ENCODE measurements at regions not wholly inside any gene's neighbourhood (a gene's known extent, or its start where the extent isn't known, plus 50 kb on each side); places are given as distances from the start of the nearest gene placed in this dataset.

DNA sequence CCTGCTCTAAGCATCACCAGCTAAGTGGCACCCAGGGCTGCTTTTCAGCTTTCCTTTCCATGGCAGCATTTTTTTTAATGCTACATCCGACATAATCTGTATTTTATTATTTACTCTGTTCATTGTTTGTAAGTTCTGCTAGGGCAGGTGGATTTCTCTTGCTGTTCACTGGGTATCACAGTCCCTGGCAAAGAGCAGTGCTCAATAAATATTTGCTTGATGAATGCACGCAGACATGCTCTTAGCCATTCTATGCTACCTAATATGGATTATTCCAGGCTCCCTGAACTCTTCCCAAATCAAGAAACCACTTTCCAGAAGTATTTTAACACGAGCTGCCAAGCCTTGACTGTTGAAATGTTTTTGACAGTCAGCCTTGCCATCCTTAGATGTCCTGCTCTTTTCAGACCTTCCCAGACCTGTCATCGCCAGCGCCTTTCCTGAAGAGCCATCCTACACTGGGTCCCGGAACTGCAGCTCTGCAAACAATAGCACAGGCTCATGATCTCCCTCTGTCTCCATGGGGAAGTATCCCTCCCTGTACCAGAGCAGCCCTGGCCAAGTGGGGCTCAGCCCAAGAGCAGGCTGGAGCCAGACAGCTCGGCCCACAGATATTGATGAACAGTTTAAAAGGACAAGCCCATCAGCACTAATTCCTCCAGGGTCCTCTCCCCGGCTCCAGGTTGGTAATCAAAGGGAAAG is 136.5 kb upstream of the CDH4 start:
- Mint-ChIP-seq H3K27me3 (no peaks in the 10 kb centered on the region), H3K9me3 (no peaks in the 10 kb centered on the region), H3K4me3 (no peak overlapping the region), H3K4me1 (peaks cover 2% of the 10 kb centered on the region), H3K36me3 (ENCODE audit: low read depth) (no peaks in the 10 kb centered on the region), H3K27ac (no peak overlapping the region)
- ChIA-PET CTCF (no interaction called here), POLR2A (no interaction called here)
- no peak for DNase-seq

DNA sequence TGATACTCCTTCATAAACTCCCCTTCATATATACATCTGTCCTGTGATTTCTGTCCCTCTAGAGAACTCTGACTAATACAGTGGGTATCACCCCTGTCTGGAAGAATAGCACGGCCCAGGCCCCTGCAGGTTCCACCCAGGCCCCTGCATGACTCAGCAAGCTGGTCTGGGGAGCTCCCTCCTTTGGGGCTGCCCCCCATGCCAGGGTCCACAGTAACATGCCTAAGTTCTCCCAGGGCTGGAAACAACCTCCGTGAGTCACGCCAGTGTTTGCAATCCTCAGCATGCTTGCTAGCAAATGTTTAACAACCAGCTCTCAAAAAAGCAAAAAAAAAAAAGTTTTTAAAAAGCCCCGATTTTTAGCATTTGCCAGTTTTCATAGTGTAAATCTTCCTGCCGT is 134.3 kb upstream of the CDH4 start:
- CTCF ChIA-PET = no interaction called here
- Mint-ChIP-seq H3K4me3 (no peak overlapping the region), H3K36me3 (ENCODE audit: low read depth) (no peaks in the 10 kb centered on the region), H3K27me3 (no peaks in the 10 kb centered on the region), H3K4me1 (peaks cover 4% of the 10 kb centered on the region), H3K27ac (no peak overlapping the region), H3K9me3 (no peaks in the 10 kb centered on the region)
- POLR2A ChIA-PET = no interaction called here
- no peak for DNase-seq

DNA sequence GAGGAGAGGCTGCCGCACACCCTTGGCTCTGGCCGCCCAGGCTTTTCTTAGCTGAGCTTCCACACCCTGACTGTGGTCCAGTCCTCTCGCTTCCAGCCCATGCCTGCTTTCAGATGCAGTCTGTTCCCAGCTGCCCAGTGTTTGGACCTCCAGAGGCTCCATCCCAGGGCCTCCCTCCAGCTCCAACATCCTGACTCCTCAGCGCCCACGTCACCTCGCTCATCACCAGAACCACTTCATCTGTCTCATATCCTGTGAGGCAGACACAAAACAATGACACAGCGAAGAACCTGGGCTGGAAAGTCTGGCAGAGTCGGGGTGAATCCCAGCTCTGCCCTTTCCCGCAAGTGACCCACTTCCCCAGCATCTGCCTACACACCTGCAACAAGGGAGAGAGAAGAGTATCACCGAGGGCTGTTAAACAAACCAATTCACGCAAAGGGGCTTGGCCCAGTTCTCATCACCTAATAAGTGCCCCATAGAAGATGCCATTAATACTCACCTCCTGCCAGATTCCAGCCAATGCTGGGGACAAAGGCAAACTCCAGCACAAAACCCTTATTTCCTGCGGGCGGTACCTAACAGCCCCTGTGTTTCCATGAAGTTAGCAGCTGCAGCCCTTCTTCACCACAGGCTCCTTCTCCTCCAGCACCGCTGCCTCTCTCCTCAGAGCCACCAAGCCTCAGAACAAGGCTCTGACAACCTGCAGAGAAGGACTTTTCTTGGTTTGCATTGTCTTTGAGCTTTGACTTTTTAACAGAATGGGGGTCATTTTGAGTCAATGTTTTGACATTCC is 133.4 kb upstream of the CDH4 start:
- no peaks in the 10 kb centered on the region for H3K36me3 Mint-ChIP-seq (ENCODE audit: low read depth)
- no peak overlapping the region for H3K27ac Mint-ChIP-seq
- H3K27me3 Mint-ChIP-seq = no peaks in the 10 kb centered on the region
- ChIA-PET POLR2A (no interaction called here), CTCF (no interaction called here)
- peaks cover 4% of the 10 kb centered on the region for H3K4me1 Mint-ChIP-seq
- no peaks in the 10 kb centered on the region for H3K9me3 Mint-ChIP-seq
- H3K4me3 Mint-ChIP-seq = no peak overlapping the region
- DNase-seq = no peak

DNA sequence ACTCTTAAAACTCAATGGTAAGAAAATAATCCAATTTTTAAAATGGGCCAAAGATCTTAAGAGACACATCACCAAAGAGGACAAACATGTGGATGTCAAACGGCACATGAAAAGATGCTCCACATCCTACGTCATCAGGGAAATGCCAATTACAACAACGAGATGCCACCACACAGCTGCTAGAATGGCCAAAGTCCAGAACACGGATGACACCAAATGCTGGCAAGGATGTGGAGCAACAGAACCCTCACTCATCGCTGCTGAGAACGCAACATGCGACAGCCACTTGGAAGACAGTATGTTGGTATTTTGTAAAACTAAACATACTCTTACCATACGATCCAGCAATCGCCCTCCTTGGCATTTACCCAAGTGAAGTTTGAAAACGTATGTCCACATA is 132.8 kb upstream of the CDH4 start:
- POLR2A ChIA-PET = no interaction called here
- H3K36me3 Mint-ChIP-seq (ENCODE audit: low read depth) = no peaks in the 10 kb centered on the region
- H3K4me1 Mint-ChIP-seq = peaks cover 4% of the 10 kb centered on the region
- no peaks in the 10 kb centered on the region for H3K27me3 Mint-ChIP-seq
- DNase-seq = no peak
- H3K4me3 Mint-ChIP-seq = no peak overlapping the region
- CTCF ChIA-PET = no interaction called here
- no peaks in the 10 kb centered on the region for H3K9me3 Mint-ChIP-seq
- no peak overlapping the region for H3K27ac Mint-ChIP-seq

DNA sequence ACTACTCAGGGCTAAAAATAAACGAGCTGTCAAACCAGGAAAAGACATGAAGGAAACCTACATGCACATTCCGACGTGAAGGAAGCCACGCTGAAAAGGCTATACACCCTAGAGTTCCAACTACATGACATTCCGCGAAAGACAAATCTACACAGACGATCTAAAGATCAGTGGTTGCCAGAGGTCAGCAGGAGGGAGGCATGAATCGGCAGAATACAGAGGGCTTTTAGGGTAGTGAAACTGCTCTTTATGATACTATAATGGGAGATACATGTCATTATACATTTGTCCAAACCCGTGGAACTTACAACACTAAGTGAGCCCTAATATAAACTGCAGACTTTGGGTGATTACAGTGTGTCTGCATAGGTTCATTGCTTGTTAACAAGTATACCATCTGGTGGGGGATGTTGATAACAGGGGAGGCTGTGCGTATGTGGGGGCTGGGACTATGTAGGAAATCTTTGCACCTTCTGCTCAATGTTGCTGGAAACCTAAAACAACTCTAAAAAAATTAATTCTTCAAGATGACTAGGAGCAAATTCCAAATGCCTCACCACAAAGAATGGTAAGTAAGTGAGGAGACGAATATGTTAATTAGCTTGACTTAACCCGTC is 132.2 kb upstream of the CDH4 start:
- Mint-ChIP-seq H3K9me3 (no peaks in the 10 kb centered on the region), H3K27me3 (no peaks in the 10 kb centered on the region), H3K4me1 (peaks cover 4% of the 10 kb centered on the region), H3K36me3 (ENCODE audit: low read depth) (no peaks in the 10 kb centered on the region), H3K27ac (no peak overlapping the region), H3K4me3 (no peak overlapping the region)
- ChIA-PET CTCF (no interaction called here), POLR2A (no interaction called here)
- no peak for DNase-seq

DNA sequence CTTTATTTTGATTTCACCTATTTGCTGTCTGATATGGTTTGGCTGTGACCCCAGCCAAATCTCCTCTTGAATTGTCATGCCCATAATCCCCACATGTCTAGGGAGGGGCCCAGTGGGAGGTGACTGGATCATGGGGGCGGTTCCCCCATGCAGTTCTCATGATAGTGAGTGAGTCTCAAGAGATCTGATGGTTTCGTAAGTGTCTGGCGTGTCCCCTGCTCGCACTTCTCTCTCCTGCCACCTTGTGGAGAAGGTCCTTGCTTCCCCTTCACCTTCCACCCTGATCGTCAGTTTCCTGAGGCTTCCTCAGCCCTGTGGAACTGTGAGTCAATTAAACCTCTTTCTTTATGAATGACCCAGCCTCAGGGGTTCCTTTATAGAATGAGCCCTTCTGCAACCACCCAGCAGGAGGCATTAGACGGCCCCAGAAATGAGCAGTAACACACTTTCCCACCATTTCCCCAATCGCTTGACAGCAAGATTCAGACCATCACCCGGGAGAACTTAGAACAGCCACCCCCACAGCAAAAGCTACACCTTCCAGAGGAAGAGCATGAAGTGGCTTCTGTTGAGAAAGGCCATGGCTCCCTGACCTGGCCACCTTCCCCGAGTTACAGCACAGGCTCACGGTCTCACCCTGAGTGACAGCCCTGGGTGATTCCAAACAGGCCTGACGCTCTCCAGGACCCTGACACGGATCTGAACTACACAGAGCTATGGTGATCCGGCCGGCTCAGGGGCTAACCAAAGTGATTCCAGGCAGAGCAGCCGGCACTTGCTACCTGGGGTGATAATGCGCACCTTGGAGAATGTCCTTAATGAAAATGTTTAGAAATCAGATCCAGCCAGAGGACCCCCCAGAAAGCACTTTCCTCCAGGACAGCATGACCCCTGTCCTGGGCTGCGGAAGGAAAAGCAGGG is 131.2 kb upstream of the CDH4 start:
- no peak overlapping the region for H3K27ac Mint-ChIP-seq
- H3K4me1 Mint-ChIP-seq = peaks cover 4% of the 10 kb centered on the region
- CTCF ChIA-PET = no interaction called here
- DNase-seq = peak; percentile 44
- no peaks in the 10 kb centered on the region for H3K9me3 Mint-ChIP-seq
- no peaks in the 10 kb centered on the region for H3K27me3 Mint-ChIP-seq
- POLR2A ChIA-PET = no interaction called here
- no peak overlapping the region for H3K4me3 Mint-ChIP-seq
- H3K36me3 Mint-ChIP-seq (ENCODE audit: low read depth) = no peaks in the 10 kb centered on the region

DNA sequence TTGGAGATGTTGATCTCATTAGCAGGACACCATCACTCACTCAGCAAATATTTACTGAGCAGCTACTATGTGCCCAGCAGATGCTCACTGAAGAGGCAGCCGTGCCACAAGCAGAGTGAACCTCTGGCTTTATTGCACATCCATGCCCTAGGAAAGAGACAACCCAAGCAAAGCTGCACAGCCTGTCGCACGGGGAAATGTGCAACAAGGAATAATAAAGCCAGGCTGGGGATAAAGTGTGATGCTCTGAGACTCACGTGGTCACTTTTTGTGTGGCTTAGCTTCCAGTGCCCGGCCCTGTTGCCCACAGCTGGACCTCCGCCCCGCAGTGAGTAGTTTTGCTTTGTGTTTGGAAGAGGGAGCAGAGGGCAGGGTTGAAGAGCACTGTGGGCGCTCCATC is 130.4 kb upstream of the CDH4 start:
- Mint-ChIP-seq H3K27ac (no peak overlapping the region), H3K27me3 (no peaks in the 10 kb centered on the region), H3K36me3 (ENCODE audit: low read depth) (no peaks in the 10 kb centered on the region), H3K4me1 (peaks cover 4% of the 10 kb centered on the region), H3K4me3 (no peak overlapping the region), H3K9me3 (no peaks in the 10 kb centered on the region)
- no peak for DNase-seq
- POLR2A ChIA-PET = no interaction called here
- CTCF ChIA-PET = no interaction called here

DNA sequence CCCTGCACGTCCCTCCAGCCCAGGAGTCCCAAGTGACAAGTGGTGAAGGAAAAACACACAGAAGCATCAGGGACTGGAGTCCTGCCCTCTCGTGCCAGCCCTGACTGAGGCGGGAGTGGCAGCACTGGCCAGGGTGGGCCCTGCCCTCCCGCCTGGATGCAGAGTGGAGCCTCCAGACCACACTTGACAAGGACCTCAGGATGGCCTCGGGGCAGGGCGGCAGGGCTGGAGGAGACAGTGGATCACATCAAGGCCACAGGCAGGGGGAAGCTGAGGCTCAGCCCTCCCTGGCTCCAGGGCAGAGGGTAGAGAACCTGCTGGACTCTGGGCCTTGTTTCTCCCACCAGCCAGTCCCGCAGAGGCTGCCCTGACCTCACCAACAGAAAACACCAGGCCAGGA is 128.8 kb upstream of the CDH4 start:
- Mint-ChIP-seq H3K27me3 (no peaks in the 10 kb centered on the region), H3K36me3 (ENCODE audit: low read depth) (no peaks in the 10 kb centered on the region), H3K4me3 (no peak overlapping the region), H3K4me1 (peaks cover 4% of the 10 kb centered on the region), H3K9me3 (no peaks in the 10 kb centered on the region), H3K27ac (no peak overlapping the region)
- POLR2A ChIA-PET = no interaction called here
- CTCF ChIA-PET = no interaction called here
- no peak for DNase-seq

DNA sequence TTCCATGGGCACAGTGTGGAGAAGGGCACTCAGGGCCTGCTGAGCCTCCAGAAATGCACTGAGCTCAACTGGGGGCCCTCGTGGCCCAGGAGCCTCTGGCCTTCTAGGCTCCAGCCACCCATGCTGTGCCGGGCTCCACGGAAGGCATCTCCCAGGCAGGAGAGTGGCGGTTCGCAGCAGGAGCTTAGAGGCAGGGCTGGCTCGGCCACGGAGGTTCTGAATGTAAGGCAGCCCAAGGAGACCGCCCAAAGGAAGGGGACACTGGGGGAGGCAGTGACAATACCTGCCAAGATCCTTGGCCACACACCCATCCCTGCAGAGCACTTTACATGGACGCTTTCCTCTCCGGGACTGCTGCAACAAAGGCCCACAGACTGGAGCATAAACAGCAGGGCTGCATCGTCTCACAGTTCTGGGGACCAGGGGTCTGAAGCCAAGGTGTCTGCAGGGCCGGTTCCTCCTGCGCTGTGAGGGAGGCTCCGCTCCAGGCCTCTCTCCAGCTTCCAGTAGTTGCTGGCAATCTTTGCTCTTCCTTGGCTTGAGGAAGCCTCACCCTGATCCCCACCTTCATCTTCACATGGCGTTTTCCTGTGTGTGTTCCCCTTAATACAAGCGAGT is 128.2 kb upstream of the CDH4 start:
- no peak overlapping the region for H3K27ac Mint-ChIP-seq
- ChIA-PET POLR2A (no interaction called here), CTCF (no interaction called here)
- no peaks in the 10 kb centered on the region for H3K27me3 Mint-ChIP-seq
- DNase-seq = no peak
- H3K4me1 Mint-ChIP-seq = peaks cover 4% of the 10 kb centered on the region
- no peaks in the 10 kb centered on the region for H3K36me3 Mint-ChIP-seq (ENCODE audit: low read depth)
- H3K9me3 Mint-ChIP-seq = no peaks in the 10 kb centered on the region
- H3K4me3 Mint-ChIP-seq = no peak overlapping the region

DNA sequence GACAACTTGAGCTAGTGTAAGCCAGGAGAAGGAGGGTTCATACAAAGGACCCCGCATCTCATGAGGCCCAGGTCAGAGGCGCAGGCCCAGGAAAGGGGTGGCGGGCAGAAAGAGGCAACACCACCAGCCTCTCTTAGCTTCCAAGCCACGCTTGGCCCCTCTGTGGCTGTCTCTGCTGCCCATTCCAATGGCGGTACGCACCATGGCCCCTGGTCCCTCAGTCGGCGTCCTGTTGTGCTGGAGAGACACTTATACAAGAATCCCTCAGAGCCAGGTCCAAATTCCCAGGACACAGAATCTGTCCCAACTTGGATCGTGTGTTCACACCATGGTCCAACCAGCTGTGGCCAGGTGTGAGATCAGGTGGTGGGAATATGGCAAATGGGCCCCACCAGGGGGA is 127.0 kb upstream of the CDH4 start:
- ChIA-PET POLR2A (no interaction called here), CTCF (no interaction called here)
- Mint-ChIP-seq H3K36me3 (ENCODE audit: low read depth) (no peaks in the 10 kb centered on the region), H3K4me1 (peaks cover 4% of the 10 kb centered on the region), H3K9me3 (no peaks in the 10 kb centered on the region), H3K4me3 (no peak overlapping the region), H3K27me3 (no peaks in the 10 kb centered on the region), H3K27ac (no peak overlapping the region)
- no peak for DNase-seq

DNA sequence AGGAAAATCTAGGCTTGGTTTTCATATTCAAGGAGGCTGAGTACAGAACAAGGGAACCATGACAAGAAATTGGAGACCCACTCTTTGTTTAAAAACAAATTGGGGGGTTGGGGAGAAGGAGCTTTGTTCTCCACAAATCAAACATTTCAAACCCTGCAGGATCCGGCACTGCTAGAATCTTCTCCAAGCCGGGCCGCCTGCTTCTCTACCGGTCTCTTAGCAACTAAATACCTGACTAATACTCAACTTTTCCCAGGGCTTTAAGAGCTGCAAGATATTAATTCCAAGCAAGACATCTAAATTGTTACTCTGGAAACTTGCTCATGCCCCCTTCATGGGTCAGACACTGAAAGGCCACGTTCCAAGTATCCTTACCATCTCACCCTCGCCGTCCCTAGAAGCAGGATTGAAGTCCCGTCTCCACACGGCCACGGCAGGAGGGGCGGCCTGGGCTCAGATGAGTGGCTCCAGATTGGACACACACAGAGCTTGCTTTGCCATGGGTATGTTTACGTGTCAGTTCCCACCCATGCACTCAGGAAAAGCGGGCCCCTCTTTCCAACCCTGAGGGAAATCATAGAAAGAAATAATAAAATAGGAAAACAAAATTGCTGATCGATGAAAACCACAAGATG is 126.4 kb upstream of the CDH4 start:
- H3K9me3 Mint-ChIP-seq = no peaks in the 10 kb centered on the region
- peaks cover under 1% of the 10 kb centered on the region for H3K4me1 Mint-ChIP-seq
- H3K4me3 Mint-ChIP-seq = no peak overlapping the region
- ChIA-PET CTCF (no interaction called here), POLR2A (no interaction called here)
- no peak for DNase-seq
- H3K27me3 Mint-ChIP-seq = no peaks in the 10 kb centered on the region
- H3K27ac Mint-ChIP-seq = no peak overlapping the region
- H3K36me3 Mint-ChIP-seq (ENCODE audit: low read depth) = no peaks in the 10 kb centered on the region

DNA sequence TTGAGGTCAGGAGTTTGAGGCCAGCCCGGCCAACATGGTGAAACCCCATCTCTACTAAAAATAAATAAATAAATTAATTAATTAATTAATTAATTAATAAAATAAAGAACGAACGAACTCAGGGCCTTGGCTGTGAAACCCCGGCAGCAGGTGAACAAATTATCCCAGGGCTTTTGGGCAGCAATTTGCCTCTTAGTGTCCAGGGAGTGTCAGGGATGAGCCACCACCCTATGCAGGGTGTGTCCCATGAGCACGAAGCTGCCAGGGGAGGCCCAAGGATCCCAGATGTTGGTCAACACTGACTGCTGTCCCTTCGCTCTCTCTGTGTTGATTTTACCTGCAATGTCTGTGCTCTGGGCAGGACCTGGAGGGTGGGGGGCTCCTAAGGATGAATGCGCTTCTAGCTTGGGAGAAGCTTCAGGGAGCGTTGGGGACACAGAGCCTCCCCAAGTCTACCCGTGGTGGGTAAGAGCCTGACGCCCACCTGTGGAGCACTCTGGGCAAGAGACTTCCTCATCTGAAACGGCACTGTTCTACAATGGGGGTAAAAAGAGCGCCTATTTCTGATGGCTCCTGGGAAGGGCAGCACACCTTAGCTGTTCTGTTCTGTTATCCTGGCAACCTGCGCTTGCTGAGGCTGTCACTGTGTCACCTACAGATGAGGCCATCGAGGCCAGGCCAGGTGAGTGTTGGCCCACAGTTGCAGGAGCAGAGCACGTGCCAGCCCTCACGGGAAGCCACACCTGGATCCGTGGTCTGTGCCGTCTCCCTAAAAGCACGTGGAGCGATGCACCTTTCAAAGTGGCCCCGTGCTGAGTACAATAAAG is 125.5 kb upstream of the CDH4 start:
- no peaks in the 10 kb centered on the region for H3K36me3 Mint-ChIP-seq (ENCODE audit: low read depth)
- no peak for DNase-seq
- no peaks in the 10 kb centered on the region for H3K4me1 Mint-ChIP-seq
- no peak overlapping the region for H3K4me3 Mint-ChIP-seq
- ChIA-PET CTCF (no interaction called here), POLR2A (no interaction called here)
- no peaks in the 10 kb centered on the region for H3K9me3 Mint-ChIP-seq
- no peaks in the 10 kb centered on the region for H3K27me3 Mint-ChIP-seq
- H3K27ac Mint-ChIP-seq = no peak overlapping the region

Measured in activated CD4-positive, alpha-beta T cell treated with anti-CD3 and anti-CD28 coated beads, Interleukin-2, amount 10 ng/mL, durations not matched to agents 7 days and 5 days (primary cell).